ENCODE measurements at regions not wholly inside any gene's neighbourhood (a gene's known extent, or its start where the extent isn't known, plus 50 kb on each side); places are given as distances from the start of the nearest gene placed in this dataset.

- DNase-seq, result no peak
Measured at GRCh38 chr21:39029086-39029755, 154.0 kb downstream of the PSMG1 start.

DNA sequence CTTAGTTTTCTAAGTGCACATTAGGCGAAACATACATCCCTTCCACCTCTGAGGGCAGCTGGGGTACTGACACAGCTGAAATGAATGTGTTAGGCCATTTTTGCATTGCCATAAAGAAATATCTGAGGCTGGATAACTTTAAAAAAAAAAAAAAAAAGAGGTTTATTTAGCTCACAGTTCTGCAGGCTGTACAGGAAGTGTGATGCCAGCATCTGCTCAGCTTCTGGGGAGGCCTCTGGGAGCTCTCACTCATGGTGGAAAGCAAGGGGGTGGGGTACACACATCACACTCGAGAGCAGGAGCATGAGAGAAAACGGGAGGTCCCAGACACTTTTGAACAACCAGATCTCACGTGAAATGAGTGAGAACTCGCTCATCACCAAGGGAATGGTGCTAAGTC, 158.1 kb downstream of the PSMG1 start:
- DNase-seq, result no peak

DNA sequence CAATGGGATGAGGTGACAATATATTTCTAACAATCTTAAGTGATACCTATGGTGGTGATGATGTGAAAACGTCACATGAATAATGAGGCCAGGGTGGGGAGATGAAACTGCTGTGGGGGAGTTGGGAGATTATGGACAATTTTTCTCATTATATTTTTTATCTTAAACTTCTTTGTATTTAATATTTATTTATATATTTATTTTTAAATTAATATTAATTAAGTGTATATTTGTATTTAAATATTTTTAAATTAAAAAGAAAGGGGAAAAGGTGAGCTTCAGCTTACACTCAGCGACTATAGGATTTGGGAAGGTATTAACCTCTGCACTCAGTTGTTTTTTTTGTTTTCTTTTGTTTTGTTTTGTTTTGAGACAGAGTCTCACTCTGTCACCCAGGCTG, 158.7 kb downstream of the PSMG1 start:
- DNase-seq, result no peak

- DNase-seq, result no peak
Measured at GRCh38 chr21:39022863-39023693, 160.2 kb downstream of the PSMG1 start.

- DNase-seq, result no peak
Measured at GRCh38 chr21:39022466-39022862, 160.8 kb downstream of the PSMG1 start.

DNA sequence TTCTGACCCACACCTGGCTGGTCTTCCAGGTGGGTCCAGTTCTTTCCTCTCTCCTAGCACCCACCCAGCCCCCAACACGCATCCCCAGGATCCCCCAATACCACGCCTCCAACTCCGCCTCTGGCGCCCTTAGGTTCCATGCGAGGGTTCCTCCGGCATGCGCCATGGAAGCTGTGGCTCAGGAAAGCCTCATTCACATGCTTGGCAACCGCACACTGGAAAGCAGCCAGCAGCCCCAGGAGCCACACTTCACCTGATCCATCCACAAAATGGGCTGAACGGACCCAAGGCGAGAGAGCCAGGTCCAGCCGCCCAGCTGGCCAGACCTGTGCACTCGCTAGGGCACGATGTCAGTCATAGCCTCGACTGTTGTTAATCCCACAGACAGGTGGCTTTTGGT, 161.2 kb downstream of the PSMG1 start:
- no peak for DNase-seq

DNA sequence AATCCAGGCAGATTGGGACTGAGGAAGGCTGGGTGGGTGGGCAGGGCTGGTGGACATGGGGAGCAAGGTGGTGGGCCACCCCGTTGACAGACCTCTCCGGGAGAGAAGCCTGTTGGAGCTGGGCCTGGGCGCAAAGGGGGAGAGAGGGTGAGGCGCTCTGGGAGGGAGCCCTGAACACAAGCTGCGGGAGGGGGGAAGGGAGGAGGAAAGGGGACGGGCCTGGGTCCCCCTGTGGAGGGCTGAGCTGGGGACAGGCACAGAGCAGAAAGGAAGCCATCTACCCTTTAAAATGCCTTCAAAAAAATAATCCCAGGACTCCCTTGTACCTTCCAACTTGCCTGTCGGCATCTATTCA, 161.8 kb downstream of the PSMG1 start:
- DNase-seq, result no peak

DNA sequence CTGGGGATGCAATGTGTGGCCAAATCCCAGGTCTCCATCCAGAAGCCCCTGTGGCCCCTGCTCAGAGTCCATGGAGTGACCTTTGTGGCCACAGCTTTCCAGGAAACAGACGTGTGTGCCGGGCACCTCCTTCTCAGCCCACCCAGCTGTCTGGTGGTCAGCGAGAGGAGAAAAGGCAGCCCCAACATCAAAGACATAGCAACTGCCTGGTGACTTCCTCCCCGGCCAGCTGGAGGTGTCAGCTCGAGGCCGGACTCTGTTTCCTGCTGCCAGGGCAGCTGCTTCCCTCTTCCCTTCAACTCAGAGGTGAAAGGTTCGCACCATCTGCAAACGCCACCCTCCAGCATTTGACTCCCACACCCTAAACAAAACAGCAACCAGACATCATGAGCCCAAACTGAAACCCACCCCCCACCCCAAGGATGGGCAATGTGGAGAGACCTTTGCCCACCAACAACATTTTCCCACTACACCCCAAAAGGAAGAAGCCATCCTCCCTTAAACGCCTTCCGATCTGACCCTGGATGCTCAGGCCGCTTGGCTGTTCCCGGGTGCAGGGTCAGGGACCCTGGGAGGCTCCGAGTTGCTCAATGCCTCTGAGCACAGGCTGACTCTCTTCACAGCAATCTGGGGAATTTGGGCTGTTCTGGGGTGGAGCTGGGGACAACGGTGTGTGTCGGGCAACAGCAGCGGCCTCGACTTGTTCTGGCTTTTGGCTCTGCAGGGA, 162.3 kb downstream of the PSMG1 start:
- DNase-seq, result no peak

GRCh38 chr21:39018730-39019129, 164.5 kb downstream of the PSMG1 start:
- no peak for DNase-seq

DNA sequence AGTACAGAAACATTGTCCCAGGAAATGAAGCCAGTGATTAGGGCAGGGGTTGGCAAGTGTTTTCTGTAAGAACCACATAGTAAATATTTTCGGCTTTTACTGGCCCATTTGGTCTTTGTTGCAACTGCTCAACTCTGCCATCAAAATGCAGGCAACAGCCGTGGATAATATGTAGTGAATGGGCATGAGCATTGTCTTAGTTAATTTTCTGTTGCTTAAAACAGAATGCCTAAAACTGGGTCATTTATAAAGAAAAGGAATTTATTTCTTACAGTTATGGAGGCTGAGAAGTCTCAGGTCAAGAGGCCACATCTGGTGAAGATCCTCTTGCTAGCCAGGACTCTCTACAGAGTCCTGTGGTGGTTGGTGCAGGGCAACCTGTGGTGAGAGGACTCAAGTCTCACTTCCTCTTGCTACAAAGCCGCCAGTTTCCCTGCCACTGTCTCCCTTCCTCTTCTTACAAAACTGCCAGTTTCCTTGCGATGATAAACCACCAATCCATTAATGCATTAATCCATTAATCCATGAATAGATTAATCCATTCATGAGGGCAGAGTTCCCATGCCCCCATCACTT, 166.4 kb downstream of the PSMG1 start:
- DNase-seq, result peak in 4 of 56 donors; percentile 5 to 48 (median 16)

GRCh38 chr21:39014747-39015146, 168.5 kb downstream of the PSMG1 start:
- no peak for DNase-seq

GRCh38 chr21:39012326-39013230, 170.7 kb downstream of the PSMG1 start:
- no peak for DNase-seq

DNA sequence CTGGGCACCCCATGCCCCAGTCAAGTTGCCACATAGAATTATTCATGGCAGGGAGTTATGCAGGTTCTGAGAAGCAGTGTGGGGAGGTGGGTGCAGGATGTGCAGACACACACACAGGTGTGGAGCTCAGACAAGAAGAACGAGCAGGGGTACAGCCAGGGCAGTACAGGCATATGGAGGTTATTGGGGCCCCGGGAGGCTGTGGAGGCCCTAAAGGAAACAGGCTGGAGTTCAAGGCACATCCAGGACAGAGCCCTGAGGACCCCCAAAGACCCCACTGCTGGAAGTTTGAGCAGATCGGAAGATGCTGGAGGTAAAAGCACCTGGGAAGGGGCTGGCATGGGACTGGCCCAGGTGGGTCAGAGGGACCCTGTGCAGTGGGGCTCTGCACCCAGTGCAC, 171.3 kb downstream of the PSMG1 start:
- no peak for DNase-seq

DNA sequence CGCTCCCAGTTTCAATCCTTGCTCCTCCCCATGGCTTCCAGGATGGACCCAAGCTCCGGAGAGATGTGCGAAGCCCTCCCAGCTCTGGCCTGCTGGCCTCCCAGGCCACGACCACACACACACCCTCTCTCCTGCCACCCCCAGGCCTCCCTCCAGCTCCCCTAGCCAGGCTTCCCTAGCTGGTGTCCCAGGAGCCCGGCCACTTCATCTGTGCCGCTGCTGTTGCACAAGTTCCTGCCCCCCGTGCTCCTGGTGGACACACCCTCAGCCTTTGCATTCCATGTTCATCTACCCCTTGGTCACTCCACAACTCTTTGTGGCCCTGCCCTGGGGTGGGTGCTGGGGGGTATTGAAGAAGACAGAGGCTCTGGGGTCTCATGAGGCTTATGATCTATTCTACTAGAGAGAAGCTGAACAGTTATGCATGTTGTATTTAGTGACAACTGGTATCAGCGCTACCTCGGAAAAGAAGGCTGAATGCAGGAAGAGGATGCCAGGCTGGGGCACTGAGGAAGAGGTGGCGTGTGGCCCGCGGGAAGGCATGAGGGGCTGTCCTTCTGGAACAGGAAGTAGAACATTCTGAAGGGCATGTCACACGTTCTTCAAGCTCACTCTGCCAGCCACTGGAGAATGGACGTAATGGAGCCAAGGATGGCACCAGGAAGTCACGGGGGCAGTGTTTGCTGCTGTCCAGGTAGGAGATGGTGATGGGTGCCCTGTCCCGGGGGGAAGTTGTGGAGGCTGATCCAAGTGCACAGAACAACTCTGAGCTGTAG, 172.4 kb downstream of the PSMG1 start:
- DNase-seq, result no peak

GRCh38 chr21:39009587-39010225, 173.5 kb downstream of the PSMG1 start:
- DNase-seq, result peak in 7 of 56 donors; percentile 5 to 29 (median 12)

GRCh38 chr21:39007985-39008384, 175.3 kb downstream of the PSMG1 start:
- DNase-seq, result no peak

- no peak for DNase-seq
Measured at GRCh38 chr21:39007532-39007931, 175.7 kb downstream of the PSMG1 start.

DNA sequence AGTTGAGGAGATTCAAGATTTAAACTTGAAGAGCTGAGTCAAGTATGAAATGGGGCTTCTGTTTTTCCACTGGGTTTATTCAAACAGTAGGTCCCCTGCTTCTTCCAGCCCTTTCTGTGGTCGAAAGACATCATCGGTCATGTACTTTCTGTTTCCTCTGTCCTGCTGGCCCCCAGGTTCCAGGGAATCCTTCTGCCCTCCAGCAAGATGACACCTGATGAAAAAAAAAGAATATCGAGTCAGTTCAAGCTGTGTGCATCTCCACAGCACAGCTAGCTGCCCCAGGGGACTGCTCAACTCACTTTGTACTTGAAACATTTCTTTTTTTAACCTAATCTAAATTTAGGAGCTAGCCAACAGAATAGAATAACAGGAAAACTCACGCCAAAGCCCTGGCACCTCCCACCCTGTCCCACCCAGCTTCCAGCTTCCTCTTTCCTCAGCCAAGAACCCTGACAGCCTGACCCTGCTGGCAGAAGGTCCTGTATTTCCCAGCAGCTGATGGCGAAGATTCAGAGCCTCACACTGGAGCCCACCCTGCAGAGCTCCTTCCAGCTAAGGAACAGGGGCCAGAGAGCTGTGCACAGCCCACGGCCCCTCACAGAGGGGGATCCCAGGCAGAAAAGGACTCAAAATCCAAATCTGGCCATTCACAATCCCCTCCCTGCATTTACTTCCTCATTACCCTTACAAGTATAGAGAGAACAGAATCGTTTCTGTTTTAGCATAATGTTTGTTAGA, 176.5 kb downstream of the PSMG1 start:
- DNase-seq, result peak in 20 of 56 donors; percentile 8 to 31 (median 22)

DNA sequence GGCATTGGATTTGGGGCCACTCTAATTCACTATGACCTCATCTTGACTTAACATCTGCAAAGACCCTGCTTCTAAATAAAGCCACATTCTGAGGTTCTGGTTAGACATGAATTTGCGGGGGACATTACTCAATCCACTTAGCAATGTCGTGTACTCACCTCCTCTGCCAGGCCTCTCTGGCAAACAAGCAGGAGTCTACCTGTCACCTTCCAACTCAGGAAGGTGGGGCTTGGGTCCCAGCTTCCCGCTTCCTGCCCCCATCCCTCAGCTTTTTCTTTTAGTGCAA, 177.8 kb downstream of the PSMG1 start:
- DNase-seq, result no peak
